SK-N-SH (cell line): ENCODE measurements at regions not wholly inside any gene's neighbourhood (a gene's known extent, or its start where the extent isn't known, plus 50 kb on each side); places are given as distances from the start of the nearest gene placed in this dataset.

Experiments
- CTCF ChIA-PET: fragments of 300-600, 350-600 bp; formaldehyde crosslinking; extraction: SDS; loops from one replicate; lab custom pipeline; 2021; lab: Yijun Ruan, JAX
- POLR2A ChIA-PET: fragments of 350-600 bp; sonication (Branson Sonifier 250); formaldehyde crosslinking; extraction: SDS; loops from one replicate; lab custom pipeline; 2020; ENCODE audit warnings: antibody characterized with exemption, inconsistent platforms; lab: Yijun Ruan, JAX
- DNase-seq: peaks from one replicate; pipeline ENCODE4 v3.0.0; 2012
- H2AFZ ChIP-seq: fragments of 200-600 bp; sonication (generic); 2 replicates; pipeline ENCODE4 v1.8.1; 2016; ENCODE audit warnings: antibody characterized with exemption, mild to moderate bottlenecking, low read depth
- H3F3A ChIP-seq: fragments of 200-600 bp; sonication (generic); replicated peaks from 2 replicates; pipeline ENCODE3; 2016; ENCODE audit warnings: antibody characterized with exemption, mild to moderate bottlenecking; ENCODE audit not compliant: insufficient read depth
- H3K27ac ChIP-seq, 2 experiments: fragments of 200-500 bp in 1 of 2; fragments of 200-600 bp in 1 of 2; sonication (Bioruptor generic) in 1 of 2; sonication (generic), shearing (Covaris generic) in 1 of 2; 2 replicates each; pipeline versions ENCODE4 v1.5.1 to v1.6.1; 2014 to 2016; ENCODE audit warnings: low read depth in 2 of 2, inconsistent platforms in 1 of 2, low read length in 1 of 2, mild to moderate bottlenecking in 1 of 2, mixed read lengths in 1 of 2
- H3K27me3 ChIP-seq: fragments of 200-600 bp; sonication (generic), shearing (Covaris generic); 2 replicates; pipeline ENCODE4 v1.6.1; 2016; ENCODE audit warnings: mixed run types; ENCODE audit not compliant: insufficient read depth
- H3K36me3 ChIP-seq, 2 experiments: fragments of 200-500 bp in 1 of 2; fragments of 200-600 bp in 1 of 2; sonication (Bioruptor generic) in 1 of 2; sonication (generic) in 1 of 2; replicated peaks in 1 of 2; 2 replicates each; pipeline versions ENCODE3 to v1.5.1; 2014 to 2016; ENCODE audit warnings: low read length in 1 of 2, mild to moderate bottlenecking in 1 of 2; ENCODE audit not compliant: insufficient read depth in 2 of 2, control insufficient read depth in 1 of 2
- H3K4me1 ChIP-seq, 2 experiments: fragments of 200-500 bp in 1 of 2; fragments of 200-600 bp in 1 of 2; sonication (Bioruptor generic) in 1 of 2; sonication (generic), shearing (Covaris generic) in 1 of 2; 2 replicates each; pipeline versions ENCODE4 v1.5.1 to v1.6.1; 2014 to 2016; ENCODE audit warnings: low read depth in 1 of 2, low read length in 1 of 2, mixed run types in 1 of 2; ENCODE audit not compliant: insufficient read depth in 2 of 2, control insufficient read depth in 1 of 2
- H3K4me2 ChIP-seq: fragments of 200-600 bp; sonication (generic), shearing (Covaris generic); 2 replicates; pipeline ENCODE4 v1.6.1; 2017; ENCODE audit warnings: mixed run types
- H3K4me3 ChIP-seq, 2 experiments: fragments of 200-500 bp in 1 of 2; fragments of 200-600 bp in 1 of 2; sonication (Bioruptor generic) in 1 of 2; sonication (generic), shearing (Covaris generic) in 1 of 2; 2 replicates each; pipeline versions ENCODE4 v1.5.1 to v1.8.1; 2014 to 2016; ENCODE audit warnings: low read depth in 2 of 2, inconsistent platforms in 1 of 2, low read length in 1 of 2, mild to moderate bottlenecking in 1 of 2, mixed read lengths in 1 of 2, moderate library complexity in 1 of 2
- H3K79me2 ChIP-seq: fragments of 200-600 bp; sonication (generic); 2 replicates; pipeline ENCODE4 v1.8.1; 2017; ENCODE audit warnings: mild to moderate bottlenecking; ENCODE audit not compliant: insufficient read depth
- H3K9ac ChIP-seq: fragments of 200-600 bp; sonication (generic); 2 replicates; pipeline ENCODE4 v1.6.1; 2017; ENCODE audit warnings: mixed run types
- H3K9me2 ChIP-seq: fragments of 200-600 bp; sonication (generic); 2 replicates; pipeline ENCODE4 v1.6.1; 2017; ENCODE audit warnings: mixed run types
- H3K9me3 ChIP-seq: fragments of 200-600 bp; sonication (generic); 2 replicates; pipeline ENCODE4 v1.6.1; 2017; ENCODE audit warnings: mixed run types, mild to moderate bottlenecking, moderate library complexity
- H4K20me1 ChIP-seq: fragments of 200-600 bp; sonication (generic); 2 replicates; pipeline ENCODE4 v1.6.1; 2017; ENCODE audit warnings: mild to moderate bottlenecking, mixed run types; ENCODE audit not compliant: insufficient read depth
- CHD2 ChIP-seq: fragments of 150-350 bp; IDR thresholded peaks from 2 replicates; pipeline ENCODE4 v1.6.1; 2018; ENCODE audit warnings: low read length; ENCODE audit not compliant: partially characterized antibody
- EP300 ChIP-seq, 2 experiments: IDR thresholded peaks; 2 replicates each; pipeline versions ENCODE4 v1.4.0 to v1.6.1; 2012; ENCODE audit warnings: borderline replicate concordance in 1 of 2, low read depth in 1 of 2, low read length in 1 of 2
- EZH2phosphoT487 ChIP-seq: fragments of 200-600 bp; sonication (generic); IDR thresholded peaks from 2 replicates; pipeline ENCODE4 v1.6.1; 2017; ENCODE audit warnings: low read depth, mixed run types, mild to moderate bottlenecking, antibody characterized with exemption, moderate library complexity, borderline replicate concordance
- FOXJ3 ChIP-seq: sonication (generic); formaldehyde crosslinking; IDR thresholded peaks from 2 replicates; pipeline ENCODE4 v1.5.1; 2020; ENCODE audit warnings: mild to moderate bottlenecking, missing genetic modification reagents
- GATA2 ChIP-seq: sonication (generic); formaldehyde crosslinking; IDR thresholded peaks from 2 replicates; pipeline ENCODE4 v1.5.0; 2020; ENCODE audit warnings: mild to moderate bottlenecking, missing genetic modification reagents
- IRF3 ChIP-seq: fragments of 150-350 bp; IDR thresholded peaks from 2 replicates; pipeline ENCODE4 v1.6.1; 2016; ENCODE audit warnings: mild to moderate bottlenecking, low read depth, low read length
- MEF2A ChIP-seq: IDR thresholded peaks from 2 replicates; pipeline ENCODE4 v1.4.0; 2012; ENCODE audit warnings: low read depth, borderline replicate concordance
- MXI1 ChIP-seq: IDR thresholded peaks from 2 replicates; pipeline ENCODE4 v1.6.1; 2012; ENCODE audit warnings: mild to moderate bottlenecking, low read depth, low read length, improper control_type of control experiment
- NFIC ChIP-seq: IDR thresholded peaks from 2 replicates; pipeline ENCODE4 v1.4.0; 2012; ENCODE audit warnings: borderline replicate concordance
- NRF1 ChIP-seq: IDR thresholded peaks from 2 replicates; pipeline ENCODE4 v1.6.1; 2012; ENCODE audit warnings: low read depth, mild to moderate bottlenecking, low read length
- PBX3 ChIP-seq: IDR thresholded peaks from 2 replicates; pipeline ENCODE4; 2012
- POLR2AphosphoS5 ChIP-seq: IDR thresholded peaks from 2 replicates; pipeline ENCODE4 v1.6.1; 2012; ENCODE audit warnings: low read depth, low read length
- RCOR1 ChIP-seq: fragments of 150-350 bp; IDR thresholded peaks from 2 replicates; pipeline ENCODE4 v1.6.1; 2017; ENCODE audit warnings: antibody characterized with exemption, low read length
- RFX5 ChIP-seq: IDR thresholded peaks from 2 replicates; pipeline ENCODE4 v1.6.1; 2012; ENCODE audit warnings: mild to moderate bottlenecking, improper control_type of control experiment, low read length
- SMC3 ChIP-seq: IDR thresholded peaks from 2 replicates; pipeline ENCODE4 v1.6.1; 2012; ENCODE audit warnings: low read depth, low read length, improper control_type of control experiment
- TCF12 ChIP-seq: IDR thresholded peaks from 2 replicates; pipeline ENCODE4 v1.4.0; 2012
- TEAD4 ChIP-seq: IDR thresholded peaks from 2 replicates; pipeline ENCODE4 v1.4.0; 2012; ENCODE audit warnings: mild to moderate bottlenecking, borderline replicate concordance; ENCODE audit not compliant: insufficient read depth
- ZBTB33 ChIP-seq: IDR thresholded peaks from 2 replicates; pipeline ENCODE4 v1.4.0; 2012; ENCODE audit warnings: low read depth, borderline replicate concordance
- whole genome bisulfite sequencing: methylation state at CpG from one replicate; pipeline ENCODE4 v1.1.6; 2017; ENCODE audit warnings: low lambda C conversion rate; 5-methylcytosine and 5-hydroxymethylcytosine counted together
- TF ChIP-seq, protein P1 (sequence below): fragments of 200-600 bp; sonication (generic); IDR thresholded peaks from 2 replicates; pipeline ENCODE4 v1.6.1; 2017; ENCODE audit warnings: antibody characterized with exemption, mild to moderate bottlenecking, moderate library complexity
- TF ChIP-seq, protein P2 (sequence below): IDR thresholded peaks from 2 replicates; pipeline ENCODE4 v1.6.1; 2012; ENCODE audit warnings: mild to moderate bottlenecking, low read depth, low read length, moderate library complexity

DNA sequence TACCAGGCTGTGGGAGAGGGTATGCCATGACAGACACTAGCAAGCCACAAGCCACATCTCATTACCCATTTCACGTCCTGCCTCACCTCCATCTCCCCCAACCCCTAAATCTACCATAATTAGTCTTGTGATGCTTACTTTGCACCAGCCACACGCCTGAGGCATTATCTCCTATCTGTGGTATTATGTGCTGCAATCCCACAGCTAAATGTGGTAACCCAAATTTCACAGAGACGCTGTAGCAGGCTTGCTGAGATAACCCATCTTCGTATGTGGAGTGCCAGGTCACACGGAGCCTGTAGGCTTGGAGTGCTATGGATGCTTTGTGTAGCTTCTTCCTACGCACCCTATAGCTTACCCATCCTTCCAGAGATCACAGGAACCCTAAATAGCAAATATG, 256.7 kb upstream of the KCNH8 start:
- Histone ChIP-seq H3K4me2 (no peak overlapping the region), H3K27me3 (no peaks in the 10 kb centered on the region), H3K4me3 (no peak overlapping the region), H3K9me3 (no peaks in the 10 kb centered on the region), H4K20me1 (no peaks in the 10 kb centered on the region), H2AFZ (no peak overlapping the region), H3K9ac (no peak overlapping the region), H3F3A (no peaks in the 10 kb centered on the region), H3K27ac (no peak overlapping the region), H3K9me2 (no peaks in the 10 kb centered on the region), H3K79me2 (no peaks in the 10 kb centered on the region), H3K36me3 (no peaks in the 10 kb centered on the region), H3K4me1 (no peaks in the 10 kb centered on the region; a peak in 1 of 4 replicates)
- TF ChIP-seq IRF3 (no peak), NRF1 (no peak), GATA2 (CRISPR knock-in tag) (no peak), RCOR1 (no peak), TCF12 (no peak), EZH2phosphoT487 (no peak), ZBTB33 (no peak), PBX3 (no peak), EP300 (IDR thresholded peaks at IDR 0.05; ENCODE audit: borderline replicate concordance in 1 of 2, low read depth in 1 of 2, low read length in 1 of 2) (no peak), TEAD4 (no peak), FOXJ3 (no peak), MXI1 (no peak), MEF2A (no peak), RFX5 (no peak), SMC3 (no peak), POLR2AphosphoS5 (no peak), CHD2 (no peak), NFIC (no peak)
- TF ChIP-seq, protein P1, sequence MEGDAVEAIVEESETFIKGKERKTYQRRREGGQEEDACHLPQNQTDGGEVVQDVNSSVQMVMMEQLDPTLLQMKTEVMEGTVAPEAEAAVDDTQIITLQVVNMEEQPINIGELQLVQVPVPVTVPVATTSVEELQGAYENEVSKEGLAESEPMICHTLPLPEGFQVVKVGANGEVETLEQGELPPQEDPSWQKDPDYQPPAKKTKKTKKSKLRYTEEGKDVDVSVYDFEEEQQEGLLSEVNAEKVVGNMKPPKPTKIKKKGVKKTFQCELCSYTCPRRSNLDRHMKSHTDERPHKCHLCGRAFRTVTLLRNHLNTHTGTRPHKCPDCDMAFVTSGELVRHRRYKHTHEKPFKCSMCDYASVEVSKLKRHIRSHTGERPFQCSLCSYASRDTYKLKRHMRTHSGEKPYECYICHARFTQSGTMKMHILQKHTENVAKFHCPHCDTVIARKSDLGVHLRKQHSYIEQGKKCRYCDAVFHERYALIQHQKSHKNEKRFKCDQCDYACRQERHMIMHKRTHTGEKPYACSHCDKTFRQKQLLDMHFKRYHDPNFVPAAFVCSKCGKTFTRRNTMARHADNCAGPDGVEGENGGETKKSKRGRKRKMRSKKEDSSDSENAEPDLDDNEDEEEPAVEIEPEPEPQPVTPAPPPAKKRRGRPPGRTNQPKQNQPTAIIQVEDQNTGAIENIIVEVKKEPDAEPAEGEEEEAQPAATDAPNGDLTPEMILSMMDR, result no peak
- TF ChIP-seq, protein P2, sequence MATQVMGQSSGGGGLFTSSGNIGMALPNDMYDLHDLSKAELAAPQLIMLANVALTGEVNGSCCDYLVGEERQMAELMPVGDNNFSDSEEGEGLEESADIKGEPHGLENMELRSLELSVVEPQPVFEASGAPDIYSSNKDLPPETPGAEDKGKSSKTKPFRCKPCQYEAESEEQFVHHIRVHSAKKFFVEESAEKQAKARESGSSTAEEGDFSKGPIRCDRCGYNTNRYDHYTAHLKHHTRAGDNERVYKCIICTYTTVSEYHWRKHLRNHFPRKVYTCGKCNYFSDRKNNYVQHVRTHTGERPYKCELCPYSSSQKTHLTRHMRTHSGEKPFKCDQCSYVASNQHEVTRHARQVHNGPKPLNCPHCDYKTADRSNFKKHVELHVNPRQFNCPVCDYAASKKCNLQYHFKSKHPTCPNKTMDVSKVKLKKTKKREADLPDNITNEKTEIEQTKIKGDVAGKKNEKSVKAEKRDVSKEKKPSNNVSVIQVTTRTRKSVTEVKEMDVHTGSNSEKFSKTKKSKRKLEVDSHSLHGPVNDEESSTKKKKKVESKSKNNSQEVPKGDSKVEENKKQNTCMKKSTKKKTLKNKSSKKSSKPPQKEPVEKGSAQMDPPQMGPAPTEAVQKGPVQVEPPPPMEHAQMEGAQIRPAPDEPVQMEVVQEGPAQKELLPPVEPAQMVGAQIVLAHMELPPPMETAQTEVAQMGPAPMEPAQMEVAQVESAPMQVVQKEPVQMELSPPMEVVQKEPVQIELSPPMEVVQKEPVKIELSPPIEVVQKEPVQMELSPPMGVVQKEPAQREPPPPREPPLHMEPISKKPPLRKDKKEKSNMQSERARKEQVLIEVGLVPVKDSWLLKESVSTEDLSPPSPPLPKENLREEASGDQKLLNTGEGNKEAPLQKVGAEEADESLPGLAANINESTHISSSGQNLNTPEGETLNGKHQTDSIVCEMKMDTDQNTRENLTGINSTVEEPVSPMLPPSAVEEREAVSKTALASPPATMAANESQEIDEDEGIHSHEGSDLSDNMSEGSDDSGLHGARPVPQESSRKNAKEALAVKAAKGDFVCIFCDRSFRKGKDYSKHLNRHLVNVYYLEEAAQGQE, result no peak
- ChIA-PET CTCF (interaction anchor here (0.8 to 1.5 kb wide), 3 partner anchors 10 to 97 kb away, joined by 3 to 4 read pairs (median 3); no protein-coding TSS in a partner anchor), POLR2A (no interaction called here)
- DNase-seq, result no peak
- 61% methylated on average over 6 of the region's 6 CpGs for whole genome bisulfite sequencing
